ENCODE measurements at regions not wholly inside any gene's neighbourhood (a gene's known extent, or its start where the extent isn't known, plus 50 kb on each side); places are given as distances from the start of the nearest gene placed in this dataset.

GRCh38 chr5:39721394-39721793 lies 296.6 kb upstream of the DAB2 start:
- H2AFZ ChIP-seq (ENCODE audit: low read length) = no peak overlapping the region
- ChIA-PET POLR2A (ENCODE audit: unreplicated experiment) (interaction anchor here (0.6 kb wide), 1 partner anchor 52 kb away, joined by 3 read pairs; no protein-coding TSS in a partner anchor), CTCF (no interaction called here)
- no peak for DNase-seq
- no peak overlapping the region for H3K9ac ChIP-seq (ENCODE audit: low read length)
- no peak overlapping the region for H3K27ac ChIP-seq (ENCODE audit: low read length)
- H3K4me3 ChIP-seq (ENCODE audit: low read length) = no peak overlapping the region
- no peaks in the 10 kb centered on the region for H3K27me3 ChIP-seq (ENCODE audit: low read length)
- H3K79me2 ChIP-seq (ENCODE audit: low read length) = no peaks in the 10 kb centered on the region
- no peaks in the 10 kb centered on the region for H4K20me1 ChIP-seq (ENCODE audit: low read length)
- no TSS peak for BruUV-seq (replicated peaks)
- H3K4me2 ChIP-seq (ENCODE audit: low read length) = no peak overlapping the region
- ATAC-seq = no peak
- no peaks in the 10 kb centered on the region for H3K9me2 ChIP-seq (replicated peaks; ENCODE audit: low read length)
- H3K9me3 ChIP-seq (ENCODE audit: low read length) = no peaks in the 10 kb centered on the region
- H3K36me3 ChIP-seq (ENCODE audit: low read depth, low read length) = no peaks in the 10 kb centered on the region
- peaks cover 13% of the 10 kb centered on the region for H3K4me1 ChIP-seq (ENCODE audit: insufficient read depth, low read length)
- TF ChIP-seq EZH2 (IDR thresholded peaks at IDR 0.05; ENCODE audit: low read length, unreplicated experiment) (no peak), CTCF (conservative IDR thresholded peaks at IDR 0.05; ENCODE audit: low read depth, low read length) (no peak)
- intact Hi-C loops (cut with micrococcal nuclease) = no loop called here
- H3F3A ChIP-seq (ENCODE audit: low read length, unreplicated experiment) = no peaks in the 10 kb centered on the region

- CTCF ChIA-PET = no interaction called here
- no peak for TF ChIP-seq EZH2 (IDR thresholded peaks at IDR 0.05; ENCODE audit: low read length, unreplicated experiment)
- no peak for TF ChIP-seq EZH2phosphoT487 (IDR thresholded peaks at IDR 0.05; ENCODE audit: borderline replicate concordance, low read length)
- no peak for TF ChIP-seq CTCF (conservative IDR thresholded peaks at IDR 0.05; ENCODE audit: low read depth, low read length)
- Histone ChIP-seq H3F3A (ENCODE audit: low read length, unreplicated experiment) (no peaks in the 10 kb centered on the region), H3K4me1 (ENCODE audit: insufficient read depth, low read length) (peaks cover 18% of the 10 kb centered on the region), H3K27ac (ENCODE audit: low read length) (no peak overlapping the region), H3K9ac (ENCODE audit: low read length) (no peak overlapping the region), H3K4me3 (ENCODE audit: low read length) (no peak overlapping the region), H2AFZ (ENCODE audit: low read length) (no peak overlapping the region), H4K20me1 (ENCODE audit: low read length) (no peaks in the 10 kb centered on the region), H3K9me2 (replicated peaks; ENCODE audit: low read length) (no peaks in the 10 kb centered on the region), H3K27me3 (ENCODE audit: low read length) (no peaks in the 10 kb centered on the region), H3K9me3 (ENCODE audit: low read length) (no peaks in the 10 kb centered on the region), H3K4me2 (ENCODE audit: low read length) (no peak overlapping the region), H3K79me2 (ENCODE audit: low read length) (no peaks in the 10 kb centered on the region), H3K36me3 (ENCODE audit: low read depth, low read length) (no peaks in the 10 kb centered on the region)
- POLR2A ChIA-PET (ENCODE audit: unreplicated experiment) = interaction anchor here (0.7 kb wide), 1 partner anchor 758 kb away, joined by 5 read pairs; no protein-coding TSS in a partner anchor
- ATAC-seq = no peak
- intact Hi-C loops (cut with micrococcal nuclease) = no loop called here
- no TSS peak for BruUV-seq (replicated peaks)
- no peak for DNase-seq
Observed at GRCh38 chr5:39720136-39720535, 295.4 kb upstream of the DAB2 start.

- Histone ChIP-seq H3K4me2 (ENCODE audit: low read length) (peak overlapping the region; percentile 3; the same call in 1 of the 2 replicates), H3K9me2 (replicated peaks; ENCODE audit: low read length) (no peaks in the 10 kb centered on the region), H3K79me2 (ENCODE audit: low read length) (no peaks in the 10 kb centered on the region), H4K20me1 (ENCODE audit: low read length) (no peaks in the 10 kb centered on the region), H3K9ac (ENCODE audit: low read length) (no peak overlapping the region), H3K27ac (ENCODE audit: low read length) (peak overlapping the region; percentile 31), H3K4me1 (ENCODE audit: insufficient read depth, low read length) (peaks cover 39% of the 10 kb centered on the region), H3K4me3 (ENCODE audit: low read length) (no peak overlapping the region), H3F3A (ENCODE audit: low read length, unreplicated experiment) (peaks cover 9% of the 10 kb centered on the region), H3K27me3 (ENCODE audit: low read length) (no peaks in the 10 kb centered on the region), H3K9me3 (ENCODE audit: low read length) (no peaks in the 10 kb centered on the region), H2AFZ (ENCODE audit: low read length) (no peak overlapping the region), H3K36me3 (ENCODE audit: low read depth, low read length) (no peaks in the 10 kb centered on the region)
- ChIA-PET POLR2A (ENCODE audit: unreplicated experiment) (no interaction called here), CTCF (no interaction called here)
- DNase-seq = peak; percentile 79
- intact Hi-C loops (cut with micrococcal nuclease) = loop anchor here (5.0 to 10.0 kb wide), 6 partner anchors 105 to 1160 kb away; no protein-coding TSS in a partner anchor
- no peak for TF ChIP-seq CTCF (conservative IDR thresholded peaks at IDR 0.05; ENCODE audit: low read depth, low read length)
- no peak for TF ChIP-seq EZH2phosphoT487 (IDR thresholded peaks at IDR 0.05; ENCODE audit: borderline replicate concordance, low read length)
- no peak for TF ChIP-seq EZH2 (IDR thresholded peaks at IDR 0.05; ENCODE audit: low read length, unreplicated experiment)
- BruUV-seq (replicated peaks) = no TSS peak
- ATAC-seq = peak; percentile 27
Observed at GRCh38 chr5:39717176-39717897, 292.6 kb upstream of the DAB2 start.
